Fibroblast of the conjunctiva (primary cell): ENCODE measurements at regions not wholly inside any gene's neighbourhood (a gene's known extent, or its start where the extent isn't known, plus 50 kb on each side); places are given as distances from the start of the nearest gene placed in this dataset.
"Not testable (repeated sequence)": the region's sequence is repeated elsewhere in the genome, so short reads cannot be mapped to it uniquely, and the experiment has no call there.

ENCODE experiments used
- DNase-seq: peaks from one replicate; pipeline ENCODE4 v3.0.0-alpha.2; 2010; ENCODE audit warnings: low read depth

DNA sequence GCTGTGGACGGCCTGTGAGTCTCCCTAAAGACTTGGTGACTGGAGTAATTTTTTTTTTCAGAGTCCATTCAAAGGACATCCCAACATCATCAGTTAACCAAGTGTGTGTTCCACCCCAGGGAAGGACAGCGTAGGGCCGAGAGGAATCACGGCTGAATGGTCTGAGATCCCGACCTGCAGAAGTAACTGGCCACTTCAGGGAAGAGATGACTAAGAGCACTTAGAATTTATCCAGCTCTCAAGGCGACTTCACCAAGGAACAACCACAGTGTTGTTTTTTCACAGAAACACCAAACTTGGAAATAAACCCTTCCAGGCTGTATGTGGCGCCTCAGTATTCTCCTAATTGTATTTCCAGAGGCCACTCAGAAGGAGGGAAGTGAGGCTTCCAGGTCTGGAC is 231.6 kb downstream of the FNDC1 start:
- no peak for DNase-seq

DNA sequence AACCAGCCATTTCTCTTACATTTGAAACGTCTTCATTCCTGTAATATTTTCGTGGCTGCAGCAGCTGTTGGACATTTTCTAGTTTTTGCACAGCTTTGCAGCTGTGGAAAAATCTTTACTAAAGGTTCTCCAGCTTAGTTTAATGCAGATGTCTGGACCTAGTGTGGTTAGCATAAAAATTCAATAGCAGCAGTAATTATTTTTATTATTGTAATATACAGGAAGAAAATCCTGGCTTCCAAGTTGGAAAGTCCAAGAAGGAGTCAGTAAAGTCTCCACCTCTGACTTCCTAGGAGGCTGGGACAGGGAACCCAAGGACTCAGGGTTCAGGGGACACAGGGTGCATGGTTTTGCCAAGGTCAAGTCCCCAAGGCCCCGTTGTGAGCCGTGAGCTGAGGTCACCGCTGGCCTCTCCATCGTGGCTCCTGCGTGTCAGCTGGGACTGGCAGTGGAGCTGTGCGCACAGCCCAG is 230.6 kb downstream of the FNDC1 start:
- no peak for DNase-seq

DNA sequence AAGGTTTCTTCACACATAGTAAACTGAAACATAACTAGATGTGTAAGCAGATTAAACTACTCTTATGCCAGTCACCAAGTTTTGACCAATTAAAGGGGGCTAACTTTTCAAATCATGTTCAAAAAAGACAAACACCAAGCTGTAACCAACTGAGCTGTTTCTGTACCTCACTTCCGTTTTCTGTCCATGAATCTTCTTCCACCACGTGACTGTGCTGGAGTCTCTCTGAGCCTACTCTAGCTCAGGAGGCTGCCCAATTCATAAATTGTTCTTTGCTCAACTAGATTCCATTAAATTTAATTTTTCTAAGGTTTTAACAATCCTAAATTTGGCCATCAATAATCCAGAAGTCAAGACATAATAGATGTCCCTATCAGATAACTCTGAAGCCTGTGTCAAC is 229.4 kb downstream of the FNDC1 start:
- DNase-seq: no peak

DNA sequence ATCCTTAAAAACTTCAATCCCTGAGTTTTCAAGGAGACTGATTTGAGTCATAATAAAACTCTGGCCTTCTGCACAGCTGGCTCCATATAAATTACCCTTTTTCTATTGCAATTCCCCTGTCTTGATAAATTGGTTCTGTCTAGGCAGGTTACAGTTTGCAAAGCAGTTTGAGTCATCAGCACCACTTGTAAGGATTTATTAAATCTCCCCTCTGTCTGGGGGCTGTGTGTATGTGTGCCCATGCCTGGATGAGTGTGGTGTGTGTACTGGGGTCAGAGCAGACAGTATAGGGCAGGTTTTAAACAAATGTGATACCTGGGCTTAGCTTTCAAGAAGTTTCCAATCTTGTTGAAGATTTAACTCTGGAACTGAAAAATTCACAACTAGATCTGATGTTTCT is 228.6 kb downstream of the FNDC1 start:
- DNase-seq: no peak

DNA sequence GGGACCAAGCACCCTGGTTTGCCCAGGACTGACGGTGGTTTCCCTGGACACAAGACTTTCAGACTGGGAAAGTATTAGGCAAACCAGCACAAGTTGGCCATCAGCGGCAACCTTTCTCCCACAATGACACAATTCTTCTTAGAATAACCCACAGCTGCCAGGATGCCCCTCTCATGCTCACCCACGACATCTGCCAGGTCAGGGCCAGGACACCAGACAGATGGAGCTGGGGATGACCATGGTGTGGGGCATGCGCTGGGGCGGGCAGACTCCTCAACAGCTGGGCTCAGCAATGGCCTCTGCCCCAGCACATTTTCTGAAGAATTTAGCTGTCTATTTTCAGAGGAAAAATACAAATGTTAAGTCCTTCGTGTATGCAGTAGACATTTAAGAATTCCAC is 226.4 kb downstream of the FNDC1 start:
- no peak for DNase-seq

DNA sequence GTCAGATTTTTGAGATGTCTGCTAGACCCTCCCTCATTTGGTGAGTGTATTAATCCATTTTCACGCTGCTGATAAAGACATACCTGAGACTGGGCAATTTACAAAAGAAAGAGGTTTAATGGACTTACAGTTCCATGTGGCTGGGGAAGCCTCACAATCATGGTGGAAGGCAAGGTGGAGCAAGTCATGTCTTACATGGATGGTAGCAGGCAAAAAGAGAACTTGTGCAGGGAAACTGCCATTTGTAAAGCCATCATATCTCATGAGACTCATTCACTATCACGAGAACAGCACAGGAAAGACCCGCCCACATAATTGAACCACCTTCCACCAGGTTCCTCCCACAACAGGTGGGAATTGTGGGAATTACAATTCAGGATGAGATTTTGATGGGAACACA is 223.5 kb downstream of the FNDC1 start:
- not testable (repeated sequence) for DNase-seq

DNA sequence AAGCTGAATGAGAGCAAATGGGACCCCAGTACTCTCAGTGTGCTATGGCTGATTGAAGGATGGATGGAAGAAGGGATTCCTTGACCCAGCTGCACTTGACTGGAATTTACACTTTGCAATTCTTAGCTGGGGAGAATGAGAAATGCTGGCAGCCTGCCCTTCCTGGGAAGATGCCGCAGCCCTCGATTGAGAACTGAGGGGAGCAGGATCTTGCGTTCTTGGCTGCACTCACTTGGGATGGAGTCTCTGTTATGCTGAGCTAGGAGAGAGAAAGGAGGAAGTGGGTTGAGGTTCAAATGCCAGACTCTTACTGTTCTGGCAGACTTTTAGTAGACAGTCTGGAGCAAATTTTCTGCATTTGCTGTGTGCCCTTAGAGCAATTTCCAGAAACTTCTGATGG is 221.2 kb downstream of the FNDC1 start:
- DNase-seq: no peak

DNA sequence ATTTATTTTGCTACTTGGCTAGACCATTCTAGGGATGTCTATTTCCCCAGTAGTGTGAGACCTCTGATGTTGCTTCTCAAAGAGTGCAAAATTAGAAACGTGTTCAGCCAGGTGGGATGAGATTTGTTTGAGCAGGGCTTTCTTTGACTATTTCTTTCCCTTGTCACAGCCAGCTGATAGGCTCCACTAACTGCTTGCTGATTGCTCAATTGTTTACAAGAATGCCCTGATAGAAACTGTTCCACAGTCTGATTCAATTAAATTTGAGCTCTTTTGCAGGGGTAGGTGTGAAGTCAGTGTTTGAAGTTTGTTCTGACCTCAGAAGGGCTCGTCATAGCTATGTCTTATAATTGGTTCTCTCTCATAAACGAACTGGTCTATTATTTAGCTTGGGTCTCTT is 220.5 kb downstream of the FNDC1 start:
- no peak for DNase-seq

DNA sequence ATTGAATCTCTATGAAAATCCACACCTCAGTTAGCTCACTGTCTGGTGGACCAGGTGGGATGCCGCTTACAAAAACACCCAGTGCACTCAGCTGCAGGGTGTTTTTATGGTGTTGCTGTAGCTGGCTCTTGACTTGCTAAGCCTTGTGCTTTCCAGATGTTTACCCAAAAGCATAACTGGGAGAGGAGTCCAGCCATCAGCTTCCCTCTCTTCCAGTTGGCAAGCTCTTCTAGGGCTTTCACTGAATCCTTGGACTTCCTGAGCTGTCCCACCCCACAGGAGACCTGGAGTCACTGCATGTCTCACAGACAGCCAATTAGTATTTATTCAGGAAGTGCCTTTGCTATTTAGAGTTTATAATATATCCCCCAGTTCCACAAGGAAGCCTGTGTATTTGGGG is 210.9 kb downstream of the FNDC1 start:
- no peak for DNase-seq

DNA sequence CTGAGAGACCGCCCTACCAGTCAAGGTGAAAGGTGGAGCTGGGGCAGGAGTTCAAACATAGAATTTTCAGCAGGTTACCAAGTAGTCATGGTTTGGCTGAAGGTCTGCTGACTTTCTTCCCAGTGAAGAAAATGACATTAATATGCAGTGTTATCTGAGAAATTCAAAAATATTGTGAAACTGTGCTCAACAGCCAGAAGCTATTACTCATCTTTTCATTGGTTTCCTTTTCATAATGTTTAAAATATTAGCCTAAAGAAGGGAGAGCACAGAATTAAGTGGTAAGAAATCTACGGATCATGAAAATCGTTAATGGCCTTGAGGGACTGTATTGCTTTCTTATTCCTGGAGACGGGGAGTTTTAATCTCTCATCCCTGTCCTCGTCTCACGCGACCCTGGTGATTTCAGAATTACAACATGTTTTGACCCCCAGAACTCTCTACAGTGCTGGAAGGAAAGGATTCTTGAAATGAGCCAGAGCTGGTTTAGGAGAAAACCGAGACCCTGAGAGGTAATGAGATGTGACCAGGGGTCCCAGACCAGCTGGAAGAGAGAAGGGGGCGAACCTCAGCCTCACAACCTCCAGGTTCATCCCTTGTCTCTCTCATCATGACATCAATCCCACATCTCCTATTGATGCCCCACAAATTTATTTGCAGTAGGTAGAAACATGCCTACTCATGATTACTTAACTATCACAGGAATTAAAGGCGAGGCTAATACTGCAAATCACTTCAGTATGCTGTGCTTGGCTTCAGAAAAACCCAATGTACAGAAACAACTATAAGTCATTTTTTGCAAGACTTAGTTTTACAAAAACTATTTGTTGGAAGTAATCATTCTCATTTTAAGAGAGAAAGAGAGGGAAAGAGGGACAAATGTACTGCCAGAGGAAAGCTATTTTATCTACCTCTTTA is 209.5 kb downstream of the FNDC1 start:
- DNase-seq: no peak

DNA sequence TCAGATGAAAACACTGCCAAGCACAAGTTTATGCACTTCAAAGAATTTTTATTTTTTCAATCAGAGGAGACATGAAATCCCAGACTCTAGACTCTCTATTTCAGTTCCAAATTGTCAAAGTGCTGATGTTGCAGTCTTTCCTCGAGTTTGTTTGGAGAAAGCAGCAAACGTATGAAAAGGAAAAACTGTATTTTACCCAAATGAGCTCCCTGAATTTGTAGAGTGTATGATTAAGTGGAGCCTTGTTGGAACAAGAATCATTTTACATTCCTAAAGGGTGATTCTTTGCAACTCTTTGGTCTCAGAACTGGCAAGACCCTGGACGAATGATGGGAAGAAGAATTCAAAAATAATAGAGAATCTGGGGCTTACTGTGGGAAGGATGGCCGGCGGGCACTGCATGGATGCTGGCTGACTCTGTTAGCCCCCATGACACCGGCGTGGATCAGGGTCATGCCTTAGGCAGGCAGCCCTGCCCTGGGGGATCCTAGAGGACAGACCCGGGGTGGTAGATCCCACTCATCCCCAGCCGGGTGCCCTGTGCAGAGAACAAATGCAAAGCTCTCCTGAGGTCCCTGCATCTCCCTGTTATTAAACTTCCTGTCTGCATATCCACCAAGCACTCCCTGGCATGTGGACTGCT is 207.4 kb downstream of the FNDC1 start:
- no peak for DNase-seq

DNA sequence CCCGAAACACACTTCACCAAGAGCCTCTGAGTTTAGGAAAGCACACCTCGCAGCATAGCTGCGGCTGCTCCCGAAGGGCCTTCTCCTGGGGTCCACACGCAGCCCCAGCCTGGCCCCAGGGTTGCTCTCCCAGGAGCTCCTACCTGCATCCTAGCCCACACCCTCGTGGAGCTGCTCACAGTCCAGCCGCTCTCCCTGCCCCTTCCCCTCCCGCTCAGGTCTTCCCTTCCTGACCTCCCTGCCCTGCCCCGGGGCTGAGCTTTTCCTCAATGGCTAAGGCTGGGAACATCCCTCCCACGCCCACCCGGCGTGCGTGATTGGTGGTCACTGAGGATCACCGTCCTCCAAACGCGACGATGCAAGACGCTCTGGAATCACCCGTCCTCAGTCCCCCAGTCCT is 205.8 kb downstream of the FNDC1 start:
- no peak for DNase-seq

DNA sequence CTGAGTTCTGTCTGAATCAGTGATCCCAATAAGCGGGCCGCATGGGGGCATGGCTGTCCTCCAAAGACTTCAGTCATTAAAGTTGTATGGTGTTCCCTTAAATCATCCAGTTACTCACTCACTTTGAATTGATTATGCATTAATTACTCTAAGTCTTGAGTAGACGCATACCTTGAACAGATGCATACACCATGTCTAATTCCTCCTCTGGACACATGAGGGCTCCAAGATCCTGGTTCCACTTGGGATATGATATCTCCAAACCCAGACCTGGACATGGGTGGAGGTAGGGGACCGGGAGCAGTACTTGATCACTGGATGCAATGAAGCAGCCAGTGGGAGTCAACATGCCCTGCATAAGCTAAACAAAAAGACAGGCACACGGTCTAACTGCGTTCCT is 204.5 kb downstream of the FNDC1 start:
- no peak for DNase-seq

DNA sequence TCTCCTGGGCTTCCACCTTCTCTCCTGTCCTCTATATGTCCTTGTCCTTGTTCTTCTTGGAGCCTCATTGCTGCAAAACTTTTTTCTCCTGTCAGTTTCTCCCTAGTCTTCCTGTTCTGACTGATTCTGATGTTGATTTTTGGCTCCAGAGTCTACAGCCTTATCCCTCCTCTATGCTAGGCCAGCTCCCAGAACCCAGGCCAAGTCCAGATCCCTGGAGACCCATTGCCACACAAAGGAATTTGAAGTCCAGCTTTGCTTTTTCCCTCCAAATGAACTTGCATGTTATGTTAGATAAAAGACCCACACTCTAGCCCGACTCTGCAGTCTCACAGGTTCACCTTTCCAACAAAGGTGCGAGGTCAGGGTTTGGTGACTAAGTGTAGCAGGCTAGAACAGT is 203.1 kb downstream of the FNDC1 start:
- no peak for DNase-seq

DNA sequence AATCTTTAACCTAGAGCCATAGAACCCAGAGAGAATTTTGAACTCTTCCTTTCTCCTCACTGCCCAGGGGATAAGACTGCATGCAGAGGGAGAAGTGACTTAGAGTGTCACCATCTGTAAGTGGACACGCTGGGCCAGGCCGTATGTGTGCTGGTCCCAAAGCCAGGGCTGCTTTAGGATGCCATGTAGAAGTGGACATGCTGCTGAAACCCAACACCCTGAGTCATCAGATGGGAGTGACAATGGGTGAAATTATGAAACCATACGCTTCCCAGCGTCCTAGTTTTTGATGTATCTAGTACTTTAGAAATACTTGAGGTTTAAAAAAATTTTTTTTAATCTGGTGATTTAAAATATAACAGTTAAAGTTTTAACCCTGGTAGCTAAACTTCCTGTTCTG is 191.1 kb downstream of the FNDC1 start:
- no peak for DNase-seq

DNA sequence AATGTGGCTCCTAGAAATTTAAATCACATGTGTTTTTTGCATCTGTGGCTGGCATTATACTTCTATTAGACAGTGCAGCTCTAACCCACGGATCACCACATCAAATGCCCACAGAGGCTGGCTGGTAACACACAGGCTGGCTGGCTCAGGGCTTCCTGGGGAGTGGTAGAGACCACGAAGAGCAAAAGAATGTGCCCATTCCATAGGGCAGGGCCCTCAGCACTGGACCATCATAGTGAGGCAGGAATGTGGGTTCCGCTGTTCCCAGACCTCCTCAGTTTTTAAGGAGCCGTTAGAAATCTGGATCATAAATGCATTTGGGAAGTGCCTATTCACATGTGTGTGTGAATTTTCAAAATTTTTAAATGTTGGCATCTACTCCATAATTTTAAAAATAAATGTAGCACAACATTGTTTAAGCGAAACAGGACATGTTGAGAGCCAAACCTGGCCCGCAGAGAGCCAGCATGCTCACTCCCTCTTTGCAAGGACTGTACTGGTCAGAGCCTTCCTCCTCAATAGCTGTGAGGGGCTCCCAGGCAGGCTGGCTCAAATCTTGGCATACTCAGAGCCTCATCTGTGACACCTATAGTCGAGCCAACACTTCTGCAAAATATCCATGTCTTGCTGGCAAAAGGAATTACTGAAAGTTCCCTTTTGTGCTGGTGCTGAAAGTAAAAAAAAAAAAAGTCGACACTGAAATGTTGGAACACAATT is 190.5 kb downstream of the FNDC1 start:
- no peak for DNase-seq

DNA sequence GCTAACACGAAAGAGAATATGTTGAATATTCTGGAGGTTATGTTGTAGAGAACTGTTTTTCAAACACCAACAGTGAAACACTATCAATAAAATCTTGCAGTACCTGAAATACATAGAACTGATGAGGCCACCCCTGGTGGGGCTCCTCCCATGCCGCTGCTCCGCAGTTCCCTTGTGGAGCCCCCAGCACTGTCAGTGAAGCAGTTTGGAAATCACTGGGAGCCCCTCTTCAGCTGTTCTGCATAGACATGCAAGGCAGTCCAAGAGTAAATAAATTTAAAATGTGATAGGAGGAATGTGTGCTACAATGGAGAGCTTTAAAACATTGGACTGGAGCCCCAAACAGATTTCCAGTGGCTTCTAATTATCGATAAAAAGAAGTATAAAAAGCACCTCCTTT is 189.4 kb downstream of the FNDC1 start:
- DNase-seq: no peak

DNA sequence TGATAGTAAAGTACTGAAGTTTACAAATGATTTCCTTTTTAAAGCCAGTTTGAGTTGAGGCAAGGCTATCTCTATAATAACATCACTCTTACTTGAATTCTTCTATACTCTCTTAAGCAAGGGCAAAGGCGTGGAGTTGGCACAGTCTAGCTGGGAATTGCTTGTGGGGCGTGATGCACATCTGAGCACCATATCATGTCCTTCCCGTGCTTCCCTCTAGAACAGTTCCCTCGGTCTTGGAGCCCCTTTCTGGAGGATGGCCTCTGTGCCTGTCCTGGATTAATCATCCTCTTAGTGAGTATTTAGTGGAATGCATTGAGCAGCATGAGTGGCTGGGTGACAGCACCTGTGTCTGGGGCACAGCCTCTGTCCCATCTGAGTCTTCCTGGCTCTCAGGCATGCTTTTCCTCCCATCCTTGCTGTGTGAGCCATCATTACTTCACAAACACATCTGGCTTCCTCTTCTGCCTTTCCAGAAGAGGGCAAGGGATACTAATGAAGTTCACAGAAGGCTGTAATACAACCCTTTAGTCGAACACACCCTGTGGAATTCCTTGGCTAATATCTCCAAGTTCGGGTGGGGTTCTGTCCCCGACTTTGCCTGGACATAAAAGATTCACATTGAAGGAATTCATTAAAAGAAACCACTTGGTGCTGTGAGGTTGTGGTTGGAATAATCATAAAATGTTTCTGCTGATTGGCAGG is 188.2 kb downstream of the FNDC1 start:
- DNase-seq: no peak

DNA sequence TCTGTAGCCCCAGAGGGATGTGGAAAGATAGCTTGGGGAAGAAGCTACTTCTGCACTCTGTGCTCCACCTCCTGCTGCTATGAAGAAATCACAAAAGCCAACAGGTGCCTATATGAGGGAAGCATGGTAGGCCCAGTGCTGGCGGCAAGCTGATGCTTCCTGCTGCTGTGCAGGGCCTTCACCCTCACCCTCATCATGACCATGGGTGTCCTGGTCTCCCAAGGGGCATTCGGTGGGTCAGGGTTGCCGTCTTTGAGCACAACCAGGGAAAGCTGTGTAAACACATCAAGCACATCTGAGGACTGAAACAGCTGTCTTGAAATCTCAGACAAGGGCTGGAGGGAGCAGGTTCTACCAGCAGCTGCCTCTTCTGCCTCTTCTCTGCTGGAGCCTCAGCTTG is 184.0 kb downstream of the FNDC1 start:
- DNase-seq: no peak

DNA sequence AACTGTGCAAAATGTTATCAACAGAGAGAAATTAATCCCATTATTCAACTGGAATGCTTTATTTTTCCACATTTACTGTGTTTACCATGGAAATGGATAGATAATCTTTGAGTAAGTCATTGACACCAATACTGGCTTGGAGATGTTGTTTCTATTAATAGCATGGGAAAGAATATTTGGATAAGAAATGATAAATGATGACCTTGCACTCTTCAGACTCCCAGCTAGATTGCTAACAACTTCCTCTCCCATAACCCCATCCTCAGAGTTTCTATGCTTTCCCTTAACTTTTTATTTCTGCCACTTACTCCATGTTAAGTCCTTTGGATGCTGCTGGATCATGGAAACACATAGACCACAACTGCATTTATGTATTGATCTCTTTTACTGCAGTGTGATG is 182.5 kb downstream of the FNDC1 start:
- no peak for DNase-seq

DNA sequence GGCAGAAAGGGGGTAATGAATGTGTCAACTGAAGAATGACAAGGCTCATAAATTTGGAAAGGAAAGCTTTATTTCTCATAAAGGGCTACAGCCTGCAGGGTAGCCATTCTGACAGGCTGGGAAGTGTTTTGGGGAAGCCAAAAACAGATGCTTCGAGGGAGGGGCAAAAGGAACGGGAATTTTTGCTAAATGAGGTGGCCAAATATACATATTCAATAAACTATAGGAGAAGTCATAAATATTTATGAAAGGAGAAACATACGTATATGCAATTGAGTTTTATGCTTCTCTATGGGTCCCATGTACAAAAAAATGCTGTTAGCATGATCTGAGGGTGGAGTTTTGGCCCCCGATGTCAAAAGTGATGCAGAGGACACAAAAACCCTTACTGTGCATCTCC is 180.7 kb downstream of the FNDC1 start:
- no peak for DNase-seq

DNA sequence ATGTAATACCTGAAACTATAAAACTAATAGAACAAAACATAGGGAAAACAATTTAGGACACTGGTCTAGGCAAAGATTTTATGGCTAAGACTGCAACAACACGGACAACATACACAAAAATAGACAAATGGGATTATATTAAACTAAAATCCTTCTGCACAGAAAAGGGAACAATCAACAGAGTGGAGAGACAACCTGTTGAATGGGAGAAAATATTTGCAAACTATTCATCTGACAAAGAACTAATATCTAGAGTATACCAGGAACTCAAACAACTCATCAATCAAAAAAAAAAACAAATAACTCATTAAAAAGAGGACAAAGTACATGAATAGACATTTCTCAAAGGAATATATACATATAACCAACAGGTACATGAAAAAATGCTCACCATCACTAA is 174.5 kb downstream of the FNDC1 start:
- DNase-seq: no peak
